HepG2 (cell line): ENCODE measurements at regions not wholly inside any gene's neighbourhood (a gene's known extent, or its start where the extent isn't known, plus 50 kb on each side); places are given as distances from the start of the nearest gene placed in this dataset.
A peak's percentile ranks its signal among the peaks of the same experiment; 100 is the strongest.

ENCODE experiments used
- HMGA1 ChIP-seq: sonication (generic); formaldehyde crosslinking; conservative IDR thresholded peaks from 2 replicates; pipeline ENCODE4 v1.4.0; 2020; ENCODE audit warnings: missing genetic modification reagents
- ISX ChIP-seq: sonication (generic); formaldehyde crosslinking; conservative IDR thresholded peaks from 2 replicates; pipeline ENCODE4 v1.5.0; 2020; ENCODE audit warnings: missing genetic modification reagents
- NFIC ChIP-seq: IDR thresholded peaks from 2 replicates; pipeline ENCODE4 v1.6.1; 2012; ENCODE audit warnings: mild to moderate bottlenecking, low read length, inconsistent platforms
- SIN3A ChIP-seq: IDR thresholded peaks from 2 replicates; pipeline ENCODE4 v1.6.1; 2011; ENCODE audit warnings: low read depth, mild to moderate bottlenecking, control low read depth, low read length, borderline replicate concordance
- ZNF431 ChIP-seq: sonication (generic); formaldehyde crosslinking; IDR thresholded peaks from 2 replicates; pipeline ENCODE4 v1.9.0; 2022; ENCODE audit warnings: missing genetic modification reagents, low read depth, mild to moderate bottlenecking, borderline replicate concordance
- ZNF703 ChIP-seq: sonication (generic); formaldehyde crosslinking; IDR thresholded peaks from 2 replicates; pipeline ENCODE4 v1.5.1; 2020; ENCODE audit warnings: missing genetic modification reagents, mild to moderate bottlenecking, moderate library complexity, borderline replicate concordance
- ZSCAN22 ChIP-seq: sonication (generic); formaldehyde crosslinking; IDR thresholded peaks from 2 replicates; pipeline ENCODE4 v1.4.0; 2020; ENCODE audit warnings: mild to moderate bottlenecking, missing genetic modification reagents
- TF ChIP-seq, protein P1 (sequence below): sonication (generic); formaldehyde crosslinking; conservative IDR thresholded peaks from 2 replicates; pipeline ENCODE4 v1.8.0; 2022; ENCODE audit warnings: missing genetic modification reagents
- TF ChIP-seq, protein P2 (sequence below): sonication (generic); formaldehyde crosslinking; IDR thresholded peaks from 2 replicates; pipeline ENCODE4 v1.5.0; 2020; ENCODE audit warnings: mild to moderate bottlenecking, missing genetic modification reagents, borderline replicate concordance
- TF ChIP-seq, protein P3 (sequence below): sonication (generic); formaldehyde crosslinking; IDR thresholded peaks from 2 replicates; pipeline ENCODE4 v1.4.0; 2020; ENCODE audit warnings: low read depth, missing genetic modification reagents

DNA sequence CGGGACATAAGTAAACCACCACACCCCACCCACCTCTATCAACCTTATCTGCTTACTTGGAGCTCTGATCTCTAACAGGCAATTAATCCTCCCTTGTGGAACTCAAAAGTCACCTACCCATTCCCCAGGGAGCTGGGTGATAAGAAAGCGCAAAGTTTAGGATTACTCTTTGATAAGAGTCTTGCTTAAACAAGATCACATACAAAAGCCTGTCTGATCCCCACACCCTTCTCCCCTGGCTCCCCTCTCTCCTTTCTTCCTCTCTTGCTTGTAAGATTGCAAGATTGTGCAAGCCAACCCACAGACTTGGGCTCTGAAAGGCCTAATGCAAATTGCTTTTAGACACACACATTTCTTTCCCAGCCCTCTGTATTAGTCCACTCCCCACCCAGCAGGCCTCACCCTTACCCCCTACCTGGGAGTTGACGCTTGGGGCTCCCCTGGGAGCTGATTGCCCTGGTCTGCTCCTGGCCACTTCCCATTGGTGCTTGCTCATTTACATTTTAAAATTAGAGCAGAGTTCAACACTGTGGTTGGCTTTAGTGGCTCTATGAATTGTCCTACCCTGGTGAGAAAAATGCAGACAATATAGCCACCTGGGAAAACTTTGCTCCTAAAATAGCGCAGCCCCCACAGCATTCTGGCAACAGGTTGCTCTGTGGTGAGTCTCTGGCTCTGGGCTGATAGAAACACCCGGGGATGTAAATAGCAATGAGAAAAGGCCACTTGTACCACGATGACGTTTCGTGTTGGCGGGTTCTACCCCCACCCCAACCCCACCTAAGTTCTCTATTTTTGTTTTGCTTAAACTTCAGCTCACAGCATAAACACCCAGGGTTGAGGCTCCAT lies 58.9 kb upstream of the EPCAM start (continued):
- TF ChIP-seq, protein P1, sequence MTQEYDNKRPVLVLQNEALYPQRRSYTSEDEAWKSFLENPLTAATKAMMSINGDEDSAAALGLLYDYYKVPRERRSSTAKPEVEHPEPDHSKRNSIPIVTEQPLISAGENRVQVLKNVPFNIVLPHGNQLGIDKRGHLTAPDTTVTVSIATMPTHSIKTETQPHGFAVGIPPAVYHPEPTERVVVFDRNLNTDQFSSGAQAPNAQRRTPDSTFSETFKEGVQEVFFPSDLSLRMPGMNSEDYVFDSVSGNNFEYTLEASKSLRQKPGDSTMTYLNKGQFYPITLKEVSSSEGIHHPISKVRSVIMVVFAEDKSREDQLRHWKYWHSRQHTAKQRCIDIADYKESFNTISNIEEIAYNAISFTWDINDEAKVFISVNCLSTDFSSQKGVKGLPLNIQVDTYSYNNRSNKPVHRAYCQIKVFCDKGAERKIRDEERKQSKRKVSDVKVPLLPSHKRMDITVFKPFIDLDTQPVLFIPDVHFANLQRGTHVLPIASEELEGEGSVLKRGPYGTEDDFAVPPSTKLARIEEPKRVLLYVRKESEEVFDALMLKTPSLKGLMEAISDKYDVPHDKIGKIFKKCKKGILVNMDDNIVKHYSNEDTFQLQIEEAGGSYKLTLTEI (CRISPR knock-in tag) = no peak
- TF ChIP-seq ZSCAN22 (CRISPR knock-in tag) (no peak), SIN3A (peak; percentile 52; the same call in 1 of the 2 replicates), ZNF703 (CRISPR knock-in tag) (no peak; the same call in 1 of the 2 replicates), ISX (CRISPR knock-in tag) (no peak), NFIC (peak; percentile 75; the same call in 1 of the 2 replicates), ZNF431 (CRISPR knock-in tag) (no peak), HMGA1 (CRISPR knock-in tag) (no peak)
- TF ChIP-seq, protein P2, sequence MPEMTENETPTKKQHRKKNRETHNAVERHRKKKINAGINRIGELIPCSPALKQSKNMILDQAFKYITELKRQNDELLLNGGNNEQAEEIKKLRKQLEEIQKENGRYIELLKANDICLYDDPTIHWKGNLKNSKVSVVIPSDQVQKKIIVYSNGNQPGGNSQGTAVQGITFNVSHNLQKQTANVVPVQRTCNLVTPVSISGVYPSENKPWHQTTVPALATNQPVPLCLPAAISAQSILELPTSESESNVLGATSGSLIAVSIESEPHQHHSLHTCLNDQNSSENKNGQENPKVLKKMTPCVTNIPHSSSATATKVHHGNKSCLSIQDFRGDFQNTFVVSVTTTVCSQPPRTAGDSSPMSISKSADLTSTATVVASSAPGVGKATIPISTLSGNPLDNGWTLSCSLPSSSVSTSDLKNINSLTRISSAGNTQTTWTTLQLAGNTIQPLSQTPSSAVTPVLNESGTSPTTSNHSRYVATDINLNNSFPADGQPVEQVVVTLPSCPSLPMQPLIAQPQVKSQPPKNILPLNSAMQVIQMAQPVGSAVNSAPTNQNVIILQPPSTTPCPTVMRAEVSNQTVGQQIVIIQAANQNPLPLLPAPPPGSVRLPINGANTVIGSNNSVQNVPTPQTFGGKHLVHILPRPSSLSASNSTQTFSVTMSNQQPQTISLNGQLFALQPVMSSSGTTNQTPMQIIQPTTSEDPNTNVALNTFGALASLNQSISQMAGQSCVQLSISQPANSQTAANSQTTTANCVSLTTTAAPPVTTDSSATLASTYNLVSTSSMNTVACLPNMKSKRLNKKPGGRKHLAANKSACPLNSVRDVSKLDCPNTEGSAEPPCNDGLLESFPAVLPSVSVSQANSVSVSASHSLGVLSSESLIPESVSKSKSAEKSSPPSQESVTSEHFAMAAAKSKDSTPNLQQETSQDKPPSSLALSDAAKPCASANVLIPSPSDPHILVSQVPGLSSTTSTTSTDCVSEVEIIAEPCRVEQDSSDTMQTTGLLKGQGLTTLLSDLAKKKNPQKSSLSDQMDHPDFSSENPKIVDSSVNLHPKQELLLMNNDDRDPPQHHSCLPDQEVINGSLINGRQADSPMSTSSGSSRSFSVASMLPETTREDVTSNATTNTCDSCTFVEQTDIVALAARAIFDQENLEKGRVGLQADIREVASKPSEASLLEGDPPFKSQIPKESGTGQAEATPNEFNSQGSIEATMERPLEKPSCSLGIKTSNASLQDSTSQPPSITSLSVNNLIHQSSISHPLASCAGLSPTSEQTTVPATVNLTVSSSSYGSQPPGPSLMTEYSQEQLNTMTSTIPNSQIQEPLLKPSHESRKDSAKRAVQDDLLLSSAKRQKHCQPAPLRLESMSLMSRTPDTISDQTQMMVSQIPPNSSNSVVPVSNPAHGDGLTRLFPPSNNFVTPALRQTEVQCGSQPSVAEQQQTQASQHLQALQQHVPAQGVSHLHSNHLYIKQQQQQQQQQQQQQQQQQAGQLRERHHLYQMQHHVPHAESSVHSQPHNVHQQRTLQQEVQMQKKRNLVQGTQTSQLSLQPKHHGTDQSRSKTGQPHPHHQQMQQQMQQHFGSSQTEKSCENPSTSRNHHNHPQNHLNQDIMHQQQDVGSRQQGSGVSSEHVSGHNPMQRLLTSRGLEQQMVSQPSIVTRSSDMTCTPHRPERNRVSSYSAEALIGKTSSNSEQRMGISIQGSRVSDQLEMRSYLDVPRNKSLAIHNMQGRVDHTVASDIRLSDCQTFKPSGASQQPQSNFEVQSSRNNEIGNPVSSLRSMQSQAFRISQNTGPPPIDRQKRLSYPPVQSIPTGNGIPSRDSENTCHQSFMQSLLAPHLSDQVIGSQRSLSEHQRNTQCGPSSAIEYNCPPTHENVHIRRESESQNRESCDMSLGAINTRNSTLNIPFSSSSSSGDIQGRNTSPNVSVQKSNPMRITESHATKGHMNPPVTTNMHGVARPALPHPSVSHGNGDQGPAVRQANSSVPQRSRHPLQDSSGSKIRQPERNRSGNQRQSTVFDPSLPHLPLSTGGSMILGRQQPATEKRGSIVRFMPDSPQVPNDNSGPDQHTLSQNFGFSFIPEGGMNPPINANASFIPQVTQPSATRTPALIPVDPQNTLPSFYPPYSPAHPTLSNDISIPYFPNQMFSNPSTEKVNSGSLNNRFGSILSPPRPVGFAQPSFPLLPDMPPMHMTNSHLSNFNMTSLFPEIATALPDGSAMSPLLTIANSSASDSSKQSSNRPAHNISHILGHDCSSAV (CRISPR knock-in tag) = no peak
- TF ChIP-seq, protein P3, sequence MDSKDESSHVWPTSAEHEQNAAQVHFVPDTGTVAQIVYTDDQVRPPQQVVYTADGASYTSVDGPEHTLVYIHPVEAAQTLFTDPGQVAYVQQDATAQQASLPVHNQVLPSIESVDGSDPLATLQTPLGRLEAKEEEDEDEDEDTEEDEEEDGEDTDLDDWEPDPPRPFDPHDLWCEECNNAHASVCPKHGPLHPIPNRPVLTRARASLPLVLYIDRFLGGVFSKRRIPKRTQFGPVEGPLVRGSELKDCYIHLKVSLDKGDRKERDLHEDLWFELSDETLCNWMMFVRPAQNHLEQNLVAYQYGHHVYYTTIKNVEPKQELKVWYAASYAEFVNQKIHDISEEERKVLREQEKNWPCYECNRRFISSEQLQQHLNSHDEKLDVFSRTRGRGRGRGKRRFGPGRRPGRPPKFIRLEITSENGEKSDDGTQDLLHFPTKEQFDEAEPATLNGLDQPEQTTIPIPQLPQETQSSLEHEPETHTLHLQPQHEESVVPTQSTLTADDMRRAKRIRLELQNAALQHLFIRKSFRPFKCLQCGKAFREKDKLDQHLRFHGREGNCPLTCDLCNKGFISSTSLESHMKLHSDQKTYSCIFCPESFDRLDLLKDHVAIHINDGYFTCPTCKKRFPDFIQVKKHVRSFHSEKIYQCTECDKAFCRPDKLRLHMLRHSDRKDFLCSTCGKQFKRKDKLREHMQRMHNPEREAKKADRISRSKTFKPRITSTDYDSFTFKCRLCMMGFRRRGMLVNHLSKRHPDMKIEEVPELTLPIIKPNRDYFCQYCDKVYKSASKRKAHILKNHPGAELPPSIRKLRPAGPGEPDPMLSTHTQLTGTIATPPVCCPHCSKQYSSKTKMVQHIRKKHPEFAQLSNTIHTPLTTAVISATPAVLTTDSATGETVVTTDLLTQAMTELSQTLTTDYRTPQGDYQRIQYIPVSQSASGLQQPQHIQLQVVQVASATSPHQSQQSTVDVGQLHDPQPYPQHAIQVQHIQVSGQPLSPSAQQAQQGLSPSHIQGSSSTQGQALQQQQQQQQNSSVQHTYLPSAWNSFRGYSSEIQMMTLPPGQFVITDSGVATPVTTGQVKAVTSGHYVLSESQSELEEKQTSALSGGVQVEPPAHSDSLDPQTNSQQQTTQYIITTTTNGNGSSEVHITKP (CRISPR knock-in tag) = peak; percentile 39; the same call in 1 of the 2 replicates
